ENCODE measurements at regions not wholly inside any gene's neighbourhood (a gene's known extent, or its start where the extent isn't known, plus 50 kb on each side); places are given as distances from the start of the nearest gene placed in this dataset.
"Not testable (repeated sequence)": the region's sequence is repeated elsewhere in the genome, so short reads cannot be mapped to it uniquely, and the experiment has no call there.

- no peak for DNase-seq (ENCODE audit: low spot score in 2 of 2, unreplicated experiment in 2 of 2)
- Mint-ChIP-seq H3K4me3 (no peak overlapping the region), H3K4me1 (no peaks in the 10 kb centered on the region), H3K9me3 (peaks cover 2% of the 10 kb centered on the region), H3K27me3 (ENCODE audit: low read depth) (no peaks in the 10 kb centered on the region), H3K27ac (no peak overlapping the region), H3K36me3 (no peaks in the 10 kb centered on the region)
- TF ChIP-seq CTCF (IDR thresholded peaks at IDR 0.05; ENCODE audit: unreplicated experiment): no peak
Observed at GRCh38 chr6:114824409-114824808, 481.6 kb upstream of the HS3ST5 start.

- no peak for TF ChIP-seq CTCF (IDR thresholded peaks at IDR 0.05; ENCODE audit: unreplicated experiment)
- no peak for DNase-seq (ENCODE audit: low spot score in 2 of 2, unreplicated experiment in 2 of 2)
- no peaks in the 10 kb centered on the region for H3K36me3 Mint-ChIP-seq
- H3K4me3 Mint-ChIP-seq: no peak overlapping the region
- peaks cover 5% of the 10 kb centered on the region for H3K27me3 Mint-ChIP-seq (ENCODE audit: low read depth)
- peaks cover 12% of the 10 kb centered on the region for H3K9me3 Mint-ChIP-seq
- no peak overlapping the region for H3K27ac Mint-ChIP-seq
- H3K4me1 Mint-ChIP-seq: no peaks in the 10 kb centered on the region
Observed at GRCh38 chr6:114816678-114817077, 473.9 kb upstream of the HS3ST5 start.

- peaks cover 17% of the 10 kb centered on the region for H3K9me3 Mint-ChIP-seq
- no peak overlapping the region for H3K4me3 Mint-ChIP-seq
- no peak for TF ChIP-seq CTCF (IDR thresholded peaks at IDR 0.05; ENCODE audit: unreplicated experiment)
- H3K27me3 Mint-ChIP-seq (ENCODE audit: low read depth): peaks cover 4% of the 10 kb centered on the region
- H3K4me1 Mint-ChIP-seq: no peaks in the 10 kb centered on the region
- H3K27ac Mint-ChIP-seq: no peak overlapping the region
- peaks cover 1% of the 10 kb centered on the region for H3K36me3 Mint-ChIP-seq
- DNase-seq (ENCODE audit: low spot score in 2 of 2, unreplicated experiment in 2 of 2): no peak
Observed at GRCh38 chr6:114810468-114810867, 467.6 kb upstream of the HS3ST5 start.

- not testable (repeated sequence) for DNase-seq (ENCODE audit: low spot score in 2 of 2, unreplicated experiment in 2 of 2); H3K27ac Mint-ChIP-seq; H3K36me3 Mint-ChIP-seq; H3K4me1 Mint-ChIP-seq; H3K27me3 Mint-ChIP-seq (ENCODE audit: low read depth); H3K4me3 Mint-ChIP-seq
- H3K9me3 Mint-ChIP-seq: peaks cover 21% of the 10 kb centered on the region
Observed at GRCh38 chr6:114805426-114805825, 462.6 kb upstream of the HS3ST5 start.

GRCh38 chr6:114796576-114796975 lies 453.8 kb upstream of the HS3ST5 start:
- Mint-ChIP-seq H3K9me3 (no peaks in the 10 kb centered on the region), H3K27ac (no peak overlapping the region), H3K36me3 (no peaks in the 10 kb centered on the region), H3K4me3 (no peak overlapping the region), H3K27me3 (ENCODE audit: low read depth) (no peaks in the 10 kb centered on the region), H3K4me1 (no peaks in the 10 kb centered on the region)
- TF ChIP-seq CTCF (IDR thresholded peaks at IDR 0.05; ENCODE audit: unreplicated experiment): no peak
- DNase-seq (ENCODE audit: low spot score in 2 of 2, unreplicated experiment in 2 of 2): no peak

GRCh38 chr6:114793428-114793827 lies 450.6 kb upstream of the HS3ST5 start:
- Mint-ChIP-seq H3K36me3 (no peaks in the 10 kb centered on the region), H3K4me3 (no peak overlapping the region), H3K27me3 (ENCODE audit: low read depth) (no peaks in the 10 kb centered on the region), H3K9me3 (no peaks in the 10 kb centered on the region), H3K4me1 (no peaks in the 10 kb centered on the region), H3K27ac (no peak overlapping the region)
- no peak for TF ChIP-seq CTCF (IDR thresholded peaks at IDR 0.05; ENCODE audit: unreplicated experiment)
- DNase-seq (ENCODE audit: low spot score in 2 of 2, unreplicated experiment in 2 of 2): no peak

All from mesothelial cell of epicardium (in vitro differentiated cells).